ENCODE measurements at regions not wholly inside any gene's neighbourhood (a gene's known extent, or its start where the extent isn't known, plus 50 kb on each side); places are given as distances from the start of the nearest gene placed in this dataset.

DNA sequence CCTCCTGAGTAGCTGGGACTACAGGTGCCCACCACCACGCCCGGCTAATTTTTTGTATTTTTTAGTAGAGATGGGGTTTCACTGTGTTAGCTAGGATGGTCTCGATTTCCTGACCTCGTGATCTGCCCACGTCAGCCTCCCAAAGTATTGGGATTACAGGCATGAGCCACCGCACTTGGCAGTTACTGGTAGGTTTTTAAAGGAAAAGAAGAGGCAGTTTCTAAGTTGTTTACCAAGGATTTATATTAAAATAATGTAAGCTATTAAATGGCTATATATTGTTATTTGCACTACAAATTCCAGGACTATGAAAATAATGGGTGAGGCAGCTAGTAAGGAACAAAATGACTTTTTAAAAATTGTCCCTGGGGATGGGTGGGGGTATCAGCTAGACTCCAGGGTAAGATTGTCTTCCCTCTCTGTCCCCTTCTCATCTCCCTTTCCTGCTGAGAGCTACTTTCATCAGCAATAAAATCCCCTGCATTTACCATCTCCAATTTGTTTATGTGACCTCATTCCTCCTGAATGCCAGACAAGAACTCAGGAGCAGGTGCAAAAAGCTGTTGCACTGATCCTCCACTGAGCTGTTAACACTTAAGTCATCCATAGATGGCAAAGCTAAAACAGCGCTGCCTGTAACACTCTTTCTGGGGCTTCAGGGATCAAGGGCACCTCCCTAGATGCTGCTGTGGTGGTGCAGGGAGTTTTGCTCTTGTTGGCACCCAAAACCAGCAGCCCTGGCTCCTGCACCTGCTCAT is 165.2 kb downstream of the ZPLD1 start:
- no peaks in the 10 kb centered on the region for H3K4me1 ChIP-seq (ENCODE audit: control insufficient read depth, insufficient read depth, low read length)
- H3K9me3 ChIP-seq (ENCODE audit: control insufficient read depth, insufficient read depth, low read depth, low read length) = 0 out of 2 replicates have a peak, but pooled peaks cover 5% of the 10 kb centered on the region
- no peaks in the 10 kb centered on the region for H3K36me3 ChIP-seq (ENCODE audit: control insufficient read depth, insufficient read depth, low read length)
- no peak overlapping the region for H3K4me3 ChIP-seq (ENCODE audit: low read depth, low read length)
- no peak overlapping the region for H3K9ac ChIP-seq (ENCODE audit: low read length)
- H3K27ac ChIP-seq (ENCODE audit: low read depth, low read length) = no peak overlapping the region
- H3K27me3 ChIP-seq (ENCODE audit: control insufficient read depth, insufficient read depth, low read length) = no peaks in the 10 kb centered on the region

DNA sequence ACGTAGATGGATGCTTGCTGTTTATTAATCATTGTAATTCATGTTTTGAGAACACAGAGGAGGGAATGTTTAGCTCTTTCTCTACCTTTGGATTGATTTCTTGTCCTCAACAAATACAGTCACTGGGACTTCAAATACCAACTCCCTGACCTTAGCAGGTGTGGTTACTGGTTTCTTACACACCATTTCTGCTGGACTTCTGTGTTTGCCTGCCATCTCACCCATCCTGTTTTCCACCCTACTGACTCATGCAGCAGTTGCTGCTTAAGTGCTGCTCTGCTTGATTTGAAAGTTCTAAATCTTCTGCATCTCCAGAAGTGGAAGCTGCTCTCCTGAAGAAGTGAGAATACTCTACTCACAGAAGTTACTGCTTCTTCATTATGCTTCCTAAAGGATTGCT is 170.3 kb downstream of the ZPLD1 start:
- Histone ChIP-seq H3K27me3 (ENCODE audit: control insufficient read depth, insufficient read depth, low read length) (no peaks in the 10 kb centered on the region), H3K27ac (ENCODE audit: low read depth, low read length) (no peak overlapping the region), H3K36me3 (ENCODE audit: control insufficient read depth, insufficient read depth, low read length) (no peaks in the 10 kb centered on the region), H3K9ac (ENCODE audit: low read length) (no peak overlapping the region), H3K4me1 (ENCODE audit: control insufficient read depth, insufficient read depth, low read length) (no peaks in the 10 kb centered on the region), H3K4me3 (ENCODE audit: low read depth, low read length) (no peak overlapping the region), H3K9me3 (ENCODE audit: control insufficient read depth, insufficient read depth, low read depth, low read length) (no peaks in the 10 kb centered on the region)

DNA sequence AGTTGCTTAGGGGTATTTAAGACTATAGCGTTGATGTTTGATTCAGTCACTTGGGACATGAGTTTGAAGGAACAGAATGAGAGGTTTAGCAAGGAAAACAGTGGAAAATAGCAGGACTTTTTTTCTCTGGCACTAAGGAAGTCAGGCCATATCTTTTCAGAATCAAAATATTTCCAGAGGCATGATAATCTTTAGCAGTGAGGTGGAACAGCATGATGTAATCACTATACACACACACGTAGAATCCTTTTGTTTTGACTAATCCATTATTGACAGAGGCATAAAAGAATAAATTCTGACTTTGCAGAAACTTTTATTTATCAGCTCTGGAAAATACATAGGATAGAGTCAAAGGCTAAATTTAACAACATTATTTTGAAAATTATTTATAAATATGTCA is 174.1 kb downstream of the ZPLD1 start:
- no peaks in the 10 kb centered on the region for H3K27me3 ChIP-seq (ENCODE audit: control insufficient read depth, insufficient read depth, low read length)
- no peak overlapping the region for H3K4me3 ChIP-seq (ENCODE audit: low read depth, low read length)
- no peak overlapping the region for H3K27ac ChIP-seq (ENCODE audit: low read depth, low read length)
- peaks cover 4% of the 10 kb centered on the region; the same call in 1 of the 2 replicates for H3K4me1 ChIP-seq (ENCODE audit: control insufficient read depth, insufficient read depth, low read length)
- H3K9ac ChIP-seq (ENCODE audit: low read length) = no peak overlapping the region
- H3K36me3 ChIP-seq (ENCODE audit: control insufficient read depth, insufficient read depth, low read length) = no peaks in the 10 kb centered on the region
- peaks cover 8% of the 10 kb centered on the region; the same call in 1 of the 2 replicates for H3K9me3 ChIP-seq (ENCODE audit: control insufficient read depth, insufficient read depth, low read depth, low read length)

DNA sequence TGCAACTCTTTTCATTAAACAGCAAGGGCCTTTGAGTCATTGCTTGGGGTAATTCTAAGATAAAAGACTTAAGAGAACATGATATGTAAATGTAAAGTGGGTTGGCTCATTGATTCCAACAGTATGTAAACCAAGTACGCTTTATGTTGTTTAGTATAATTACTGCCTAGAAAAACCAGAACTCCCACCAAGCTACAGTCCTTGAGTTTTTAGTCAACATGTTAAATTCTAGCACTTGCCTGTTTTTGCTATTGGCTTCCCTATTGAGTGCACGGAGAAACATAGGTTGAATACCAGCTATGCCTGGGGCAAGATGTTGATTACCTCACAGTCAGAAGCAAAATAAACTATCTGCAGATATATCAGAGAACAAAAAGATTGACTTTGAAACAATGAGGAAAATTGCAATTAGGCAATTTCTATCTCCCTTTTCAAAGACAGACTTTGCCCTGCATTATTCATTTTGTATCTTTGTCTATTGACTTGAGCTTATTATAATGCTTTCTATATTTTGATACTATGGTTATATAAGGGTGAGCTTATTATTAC is 179.3 kb downstream of the ZPLD1 start:
- Histone ChIP-seq H3K9me3 (ENCODE audit: control insufficient read depth, insufficient read depth, low read depth, low read length) (peaks cover 8% of the 10 kb centered on the region; the same call in 1 of the 2 replicates), H3K4me1 (ENCODE audit: control insufficient read depth, insufficient read depth, low read length) (peaks cover 21% of the 10 kb centered on the region), H3K9ac (ENCODE audit: low read length) (no peak overlapping the region), H3K4me3 (ENCODE audit: low read depth, low read length) (no peak overlapping the region), H3K27ac (ENCODE audit: low read depth, low read length) (no peak overlapping the region), H3K36me3 (ENCODE audit: control insufficient read depth, insufficient read depth, low read length) (no peaks in the 10 kb centered on the region), H3K27me3 (ENCODE audit: control insufficient read depth, insufficient read depth, low read length) (no peaks in the 10 kb centered on the region)

DNA sequence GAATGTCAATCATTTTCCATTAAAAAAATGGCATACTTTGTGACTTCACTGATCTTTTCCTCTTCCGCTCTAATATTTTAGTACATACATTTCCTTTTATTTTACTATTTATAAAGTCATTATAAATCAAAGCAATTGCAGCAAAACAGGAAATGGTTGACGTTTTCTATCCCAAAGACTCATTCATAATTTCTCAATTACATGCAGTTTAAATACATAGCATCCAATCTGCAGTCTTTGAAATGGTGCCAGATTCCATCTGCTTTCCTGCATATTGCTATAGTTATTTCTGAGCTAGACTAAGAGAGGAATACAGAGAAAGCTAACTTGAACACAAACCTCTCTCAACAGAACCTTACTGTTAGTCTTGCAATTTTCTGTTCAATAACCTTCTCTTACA is 179.8 kb downstream of the ZPLD1 start:
- Histone ChIP-seq H3K36me3 (ENCODE audit: control insufficient read depth, insufficient read depth, low read length) (no peaks in the 10 kb centered on the region), H3K9me3 (ENCODE audit: control insufficient read depth, insufficient read depth, low read depth, low read length) (peaks cover 8% of the 10 kb centered on the region; the same call in 1 of the 2 replicates), H3K4me1 (ENCODE audit: control insufficient read depth, insufficient read depth, low read length) (peaks cover 21% of the 10 kb centered on the region), H3K27ac (ENCODE audit: low read depth, low read length) (no peak overlapping the region), H3K4me3 (ENCODE audit: low read depth, low read length) (no peak overlapping the region), H3K9ac (ENCODE audit: low read length) (no peak overlapping the region), H3K27me3 (ENCODE audit: control insufficient read depth, insufficient read depth, low read length) (no peaks in the 10 kb centered on the region)

DNA sequence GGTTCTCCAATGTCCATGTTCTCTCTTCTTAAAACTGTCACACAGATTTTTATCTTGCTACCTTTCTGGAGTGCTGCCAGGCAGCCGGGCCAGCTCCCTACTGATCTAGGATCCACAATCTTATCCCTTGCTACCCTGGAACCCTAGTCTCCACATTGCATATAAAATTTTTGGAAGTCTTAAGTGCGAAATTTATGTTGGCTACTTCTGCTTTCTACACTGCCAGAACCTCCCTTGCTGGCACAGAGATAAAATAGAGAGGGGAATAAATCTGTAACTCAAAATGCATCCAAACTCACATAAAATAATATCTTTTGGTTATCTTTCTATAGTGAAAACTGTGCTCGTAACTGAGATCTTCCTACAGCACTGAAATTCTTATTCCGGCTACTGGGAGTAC is 182.6 kb downstream of the ZPLD1 start:
- Histone ChIP-seq H3K9me3 (ENCODE audit: control insufficient read depth, insufficient read depth, low read depth, low read length) (no peaks in the 10 kb centered on the region), H3K36me3 (ENCODE audit: control insufficient read depth, insufficient read depth, low read length) (no peaks in the 10 kb centered on the region), H3K9ac (ENCODE audit: low read length) (no peak overlapping the region), H3K4me1 (ENCODE audit: control insufficient read depth, insufficient read depth, low read length) (peaks cover 21% of the 10 kb centered on the region), H3K4me3 (ENCODE audit: low read depth, low read length) (no peak overlapping the region), H3K27ac (ENCODE audit: low read depth, low read length) (no peak overlapping the region), H3K27me3 (ENCODE audit: control insufficient read depth, insufficient read depth, low read length) (no peaks in the 10 kb centered on the region)

DNA sequence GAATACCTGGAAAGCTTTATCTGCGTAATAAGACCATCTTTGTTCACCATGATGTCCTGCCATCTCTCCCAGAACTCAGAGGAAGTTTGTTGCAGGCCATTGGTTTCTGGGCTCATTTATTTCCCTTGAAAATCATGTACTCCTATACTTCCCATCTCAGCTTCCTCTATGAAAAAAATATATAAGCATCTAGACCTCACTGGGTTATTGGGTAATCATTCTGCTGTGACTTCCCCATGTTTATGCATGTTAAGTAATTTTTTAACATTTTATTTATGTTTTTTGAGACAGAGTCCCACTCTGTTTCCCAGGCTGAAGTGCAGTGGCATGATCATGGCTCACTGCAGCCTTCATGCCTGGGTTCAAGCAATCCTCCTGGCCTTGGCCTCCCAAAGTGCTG is 184.5 kb downstream of the ZPLD1 start:
- no peak overlapping the region for H3K27ac ChIP-seq (ENCODE audit: low read depth, low read length)
- no peaks in the 10 kb centered on the region for H3K9me3 ChIP-seq (ENCODE audit: control insufficient read depth, insufficient read depth, low read depth, low read length)
- H3K36me3 ChIP-seq (ENCODE audit: control insufficient read depth, insufficient read depth, low read length) = no peaks in the 10 kb centered on the region
- H3K27me3 ChIP-seq (ENCODE audit: control insufficient read depth, insufficient read depth, low read length) = no peaks in the 10 kb centered on the region
- no peak overlapping the region for H3K4me3 ChIP-seq (ENCODE audit: low read depth, low read length)
- peaks cover 13% of the 10 kb centered on the region for H3K4me1 ChIP-seq (ENCODE audit: control insufficient read depth, insufficient read depth, low read length)
- no peak overlapping the region for H3K9ac ChIP-seq (ENCODE audit: low read length)

DNA sequence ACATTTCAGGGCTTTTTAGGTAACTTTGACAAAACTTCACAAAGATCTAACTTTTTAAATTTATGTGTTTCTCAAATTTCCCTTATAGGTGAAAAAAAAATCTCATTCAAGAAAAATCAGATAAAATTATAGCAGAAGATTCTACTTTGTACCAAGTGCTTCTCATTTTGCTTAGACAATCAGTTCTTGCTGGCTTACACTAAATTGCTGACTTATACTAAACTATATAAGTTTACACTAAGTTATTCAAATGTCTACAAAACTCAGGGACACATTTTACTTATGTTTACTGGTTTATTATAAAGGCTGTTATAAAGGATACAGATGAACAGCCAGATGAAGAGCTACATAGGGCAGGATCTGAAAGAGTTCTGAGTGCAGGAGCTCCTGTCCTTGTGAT is 195.1 kb downstream of the ZPLD1 start:
- H3K27ac ChIP-seq (ENCODE audit: low read depth, low read length) = no peak overlapping the region
- no peaks in the 10 kb centered on the region for H3K27me3 ChIP-seq (ENCODE audit: control insufficient read depth, insufficient read depth, low read length)
- H3K4me3 ChIP-seq (ENCODE audit: low read depth, low read length) = no peak overlapping the region
- H3K9me3 ChIP-seq (ENCODE audit: control insufficient read depth, insufficient read depth, low read depth, low read length) = peaks cover 6% of the 10 kb centered on the region; the same call in 1 of the 2 replicates
- H3K9ac ChIP-seq (ENCODE audit: low read length) = no peak overlapping the region
- H3K36me3 ChIP-seq (ENCODE audit: control insufficient read depth, insufficient read depth, low read length) = no peaks in the 10 kb centered on the region
- no peaks in the 10 kb centered on the region for H3K4me1 ChIP-seq (ENCODE audit: control insufficient read depth, insufficient read depth, low read length)

DNA sequence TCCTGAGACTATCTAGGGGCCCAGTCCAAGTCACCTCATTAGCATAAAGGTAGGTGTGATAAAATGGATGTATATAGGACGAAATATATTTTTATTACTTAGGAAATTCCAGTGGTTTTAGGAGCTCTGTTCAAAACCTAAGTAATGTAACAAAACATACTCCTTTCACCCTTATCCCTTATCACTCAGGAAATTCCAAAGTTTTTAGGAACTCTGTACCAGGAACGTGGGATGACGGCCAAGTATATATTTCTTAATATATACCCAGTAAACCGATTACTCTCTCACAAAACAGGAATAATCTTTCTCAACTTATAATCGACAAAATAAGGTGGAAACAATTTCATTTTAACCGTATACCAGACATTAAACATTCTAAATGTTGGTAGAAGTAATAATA is 195.7 kb downstream of the ZPLD1 start:
- no peak overlapping the region for H3K27ac ChIP-seq (ENCODE audit: low read depth, low read length)
- H3K9ac ChIP-seq (ENCODE audit: low read length) = no peak overlapping the region
- no peaks in the 10 kb centered on the region for H3K27me3 ChIP-seq (ENCODE audit: control insufficient read depth, insufficient read depth, low read length)
- H3K36me3 ChIP-seq (ENCODE audit: control insufficient read depth, insufficient read depth, low read length) = no peaks in the 10 kb centered on the region
- H3K4me3 ChIP-seq (ENCODE audit: low read depth, low read length) = no peak overlapping the region
- H3K9me3 ChIP-seq (ENCODE audit: control insufficient read depth, insufficient read depth, low read depth, low read length) = peaks cover 6% of the 10 kb centered on the region; the same call in 1 of the 2 replicates
- no peaks in the 10 kb centered on the region for H3K4me1 ChIP-seq (ENCODE audit: control insufficient read depth, insufficient read depth, low read length)

DNA sequence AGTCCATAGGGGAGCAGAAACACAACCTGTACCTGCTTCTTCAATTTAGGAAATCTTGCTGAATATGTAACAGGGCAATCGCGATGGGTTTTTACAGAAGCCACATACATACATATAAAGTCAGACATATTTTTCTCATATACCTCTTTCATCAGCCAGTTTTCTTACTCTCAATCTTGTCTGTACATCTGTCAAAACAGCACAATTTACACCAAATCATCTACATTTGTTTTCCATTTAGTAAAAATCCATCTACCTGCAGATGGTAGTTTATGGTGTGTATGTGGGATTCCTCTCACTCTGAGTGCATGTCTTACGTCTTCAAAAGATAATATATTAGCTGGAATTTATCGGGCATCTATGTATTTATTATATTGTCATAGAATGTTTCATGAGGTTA is 208.7 kb downstream of the ZPLD1 start:
- Histone ChIP-seq H3K27ac (ENCODE audit: low read depth, low read length) (no peak overlapping the region), H3K9ac (ENCODE audit: low read length) (no peak overlapping the region), H3K9me3 (ENCODE audit: control insufficient read depth, insufficient read depth, low read depth, low read length) (no peaks in the 10 kb centered on the region), H3K27me3 (ENCODE audit: control insufficient read depth, insufficient read depth, low read length) (no peaks in the 10 kb centered on the region), H3K36me3 (ENCODE audit: control insufficient read depth, insufficient read depth, low read length) (no peaks in the 10 kb centered on the region), H3K4me3 (ENCODE audit: low read depth, low read length) (no peak overlapping the region), H3K4me1 (ENCODE audit: control insufficient read depth, insufficient read depth, low read length) (no peaks in the 10 kb centered on the region)

DNA sequence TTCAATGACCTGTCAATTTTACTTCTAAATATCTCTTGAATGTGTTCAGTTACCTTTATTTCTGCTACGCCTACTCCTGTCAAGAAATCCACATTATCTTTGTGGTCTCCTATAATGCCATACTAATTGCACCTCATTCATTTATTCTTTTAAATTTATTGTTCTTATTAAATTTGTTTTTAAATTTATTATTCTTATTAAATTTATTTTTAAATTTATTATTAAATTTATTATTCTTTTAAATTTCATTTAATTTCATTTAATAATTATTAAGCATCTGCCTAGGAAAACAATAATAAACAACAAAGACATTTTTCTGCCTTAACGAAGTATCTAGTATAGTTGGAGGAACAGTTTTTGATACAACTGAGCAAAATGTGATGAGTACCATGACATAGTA is 211.7 kb downstream of the ZPLD1 start:
- no peak overlapping the region for H3K9ac ChIP-seq (ENCODE audit: low read length)
- no peak overlapping the region for H3K27ac ChIP-seq (ENCODE audit: low read depth, low read length)
- no peaks in the 10 kb centered on the region for H3K9me3 ChIP-seq (ENCODE audit: control insufficient read depth, insufficient read depth, low read depth, low read length)
- H3K36me3 ChIP-seq (ENCODE audit: control insufficient read depth, insufficient read depth, low read length) = no peaks in the 10 kb centered on the region
- H3K27me3 ChIP-seq (ENCODE audit: control insufficient read depth, insufficient read depth, low read length) = no peaks in the 10 kb centered on the region
- H3K4me1 ChIP-seq (ENCODE audit: control insufficient read depth, insufficient read depth, low read length) = no peaks in the 10 kb centered on the region
- H3K4me3 ChIP-seq (ENCODE audit: low read depth, low read length) = no peak overlapping the region
